GM18868 (cell line): ENCODE measurements at regions not wholly inside any gene's neighbourhood (a gene's known extent, or its start where the extent isn't known, plus 50 kb on each side); places are given as distances from the start of the nearest gene placed in this dataset.
A peak's percentile ranks its signal among the peaks of the same experiment; 100 is the strongest.
"Not testable (repeated sequence)": the region's sequence is repeated elsewhere in the genome, so short reads cannot be mapped to it uniquely, and the experiment has no call there.

Experiments
- ATAC-seq: cut with Tn5 transposase; IDR thresholded peaks from one replicate; pipeline ENCODE4 v1.9.1; 2021; ENCODE audit warnings: mild to moderate bottlenecking, moderate library complexity; ENCODE audit not compliant: unreplicated experiment

GRCh38 chr13:59061621-59062020 is 1102.1 kb downstream of the DIAPH3 start:
- ATAC-seq = no peak

- no peak for ATAC-seq
Observed at GRCh38 chr13:59064042-59064441, 1099.7 kb downstream of the DIAPH3 start.

- ATAC-seq = not testable (repeated sequence)
Observed at GRCh38 chr13:59076386-59076785, 1087.3 kb downstream of the DIAPH3 start.

- ATAC-seq = no peak
Observed at GRCh38 chr13:59086147-59086546, 1077.6 kb downstream of the DIAPH3 start.

- ATAC-seq = no peak
Observed at GRCh38 chr13:59088716-59089115, 1075.0 kb downstream of the DIAPH3 start.

- no peak for ATAC-seq
Observed at GRCh38 chr13:59094181-59094580, 1069.5 kb downstream of the DIAPH3 start.

- ATAC-seq = no peak
Observed at GRCh38 chr13:59099182-59099974, 1064.3 kb downstream of the DIAPH3 start.

GRCh38 chr13:59103004-59103768 is 1060.5 kb downstream of the DIAPH3 start:
- no peak for ATAC-seq

GRCh38 chr13:59111751-59112171 is 1052.0 kb downstream of the DIAPH3 start:
- no peak for ATAC-seq

- peak; percentile 49 for ATAC-seq
Observed at GRCh38 chr13:59112221-59112718, 1051.5 kb downstream of the DIAPH3 start.

GRCh38 chr13:59119475-59119874 is 1044.3 kb downstream of the DIAPH3 start:
- no peak for ATAC-seq

- ATAC-seq = no peak
Observed at GRCh38 chr13:59120297-59120843, 1043.4 kb downstream of the DIAPH3 start.

GRCh38 chr13:59121507-59121906 is 1042.2 kb downstream of the DIAPH3 start:
- ATAC-seq = no peak

- ATAC-seq = no peak
Observed at GRCh38 chr13:59126474-59126873, 1037.3 kb downstream of the DIAPH3 start.

GRCh38 chr13:59133903-59134302 is 1029.8 kb downstream of the DIAPH3 start:
- ATAC-seq = no peak

- ATAC-seq = no peak
Observed at GRCh38 chr13:59144700-59145099, 1019.0 kb downstream of the DIAPH3 start.

GRCh38 chr13:59145381-59145780 is 1018.3 kb downstream of the DIAPH3 start:
- no peak for ATAC-seq

- ATAC-seq = peak; percentile 61
Observed at GRCh38 chr13:59157181-59157580, 1006.5 kb downstream of the DIAPH3 start.

- ATAC-seq = no peak
Observed at GRCh38 chr13:59166174-59166573, 997.6 kb downstream of the DIAPH3 start.

- no peak for ATAC-seq
Observed at GRCh38 chr13:59172076-59172475, 991.7 kb downstream of the DIAPH3 start.

- ATAC-seq = peak; percentile 84
Observed at GRCh38 chr13:59176775-59177174, 987.0 kb downstream of the DIAPH3 start.

GRCh38 chr13:59178344-59178743 is 985.4 kb downstream of the DIAPH3 start:
- no peak for ATAC-seq
